ENCODE measurements at regions not wholly inside any gene's neighbourhood (a gene's known extent, or its start where the extent isn't known, plus 50 kb on each side); places are given as distances from the start of the nearest gene placed in this dataset.

DNA sequence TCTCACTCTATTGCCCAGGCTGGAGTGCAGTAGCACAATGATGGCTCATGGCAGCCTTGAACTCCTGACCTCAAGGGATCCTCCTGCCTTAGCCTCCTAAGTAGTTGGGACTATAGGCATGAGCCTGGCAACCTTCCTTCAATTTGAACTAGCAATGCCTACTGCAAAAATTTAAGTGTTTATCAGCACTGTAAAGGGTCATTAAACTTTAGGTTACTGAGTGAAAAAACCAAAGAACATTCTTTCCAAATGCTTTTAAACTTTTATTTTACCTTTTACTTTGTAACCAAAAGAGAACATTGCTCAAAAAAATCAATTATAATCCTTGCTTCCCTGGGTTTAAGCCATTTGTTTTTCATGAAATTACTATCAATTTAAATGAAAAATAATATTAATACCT, 101.0 kb upstream of the NHSL1 start:
- H3K27ac ChIP-seq (ENCODE audit: insufficient read length, low read depth, low read length): no peak overlapping the region
- no peaks in the 10 kb centered on the region; the same call in 1 of the 2 replicates for H3K79me2 ChIP-seq (ENCODE audit: insufficient read depth, low read length)
- peaks cover 3% of the 10 kb centered on the region for H3K79me1 ChIP-seq (ENCODE audit: insufficient read depth, low read depth, low read length, poor library complexity, severe bottlenecking)
- no peak overlapping the region for H3K4ac ChIP-seq (ENCODE audit: low read depth, low read length)
- peaks cover 22 to 26% of the 10 kb centered on the region in 2 experiments for H3K4me1 Mint-ChIP-seq
- H4K5ac ChIP-seq (ENCODE audit: insufficient read length, low read depth, low read length): no peak overlapping the region
- H2BK20ac ChIP-seq (ENCODE audit: low read depth, low read length, poor library complexity, severe bottlenecking): no peak overlapping the region
- no peak overlapping the region for H3K4me3 Mint-ChIP-seq
- H3K4me1 ChIP-seq (ENCODE audit: insufficient read depth, low read length): peaks cover 4% of the 10 kb centered on the region; the same call in 1 of the 2 replicates
- no peak overlapping the region for H2BK5ac ChIP-seq (ENCODE audit: insufficient read length, low read length)
- H4K91ac ChIP-seq (ENCODE audit: insufficient read length, low read depth, low read length): no peak overlapping the region
- H3K9me3 Mint-ChIP-seq: no peaks in the 10 kb centered on the region
- TF ChIP-seq, protein P1, sequence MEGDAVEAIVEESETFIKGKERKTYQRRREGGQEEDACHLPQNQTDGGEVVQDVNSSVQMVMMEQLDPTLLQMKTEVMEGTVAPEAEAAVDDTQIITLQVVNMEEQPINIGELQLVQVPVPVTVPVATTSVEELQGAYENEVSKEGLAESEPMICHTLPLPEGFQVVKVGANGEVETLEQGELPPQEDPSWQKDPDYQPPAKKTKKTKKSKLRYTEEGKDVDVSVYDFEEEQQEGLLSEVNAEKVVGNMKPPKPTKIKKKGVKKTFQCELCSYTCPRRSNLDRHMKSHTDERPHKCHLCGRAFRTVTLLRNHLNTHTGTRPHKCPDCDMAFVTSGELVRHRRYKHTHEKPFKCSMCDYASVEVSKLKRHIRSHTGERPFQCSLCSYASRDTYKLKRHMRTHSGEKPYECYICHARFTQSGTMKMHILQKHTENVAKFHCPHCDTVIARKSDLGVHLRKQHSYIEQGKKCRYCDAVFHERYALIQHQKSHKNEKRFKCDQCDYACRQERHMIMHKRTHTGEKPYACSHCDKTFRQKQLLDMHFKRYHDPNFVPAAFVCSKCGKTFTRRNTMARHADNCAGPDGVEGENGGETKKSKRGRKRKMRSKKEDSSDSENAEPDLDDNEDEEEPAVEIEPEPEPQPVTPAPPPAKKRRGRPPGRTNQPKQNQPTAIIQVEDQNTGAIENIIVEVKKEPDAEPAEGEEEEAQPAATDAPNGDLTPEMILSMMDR (conservative IDR thresholded peaks at IDR 0.05): no peak
- no peak overlapping the region for H3K18ac ChIP-seq (ENCODE audit: insufficient read length, low read depth, low read length)
- H3T11ph ChIP-seq (ENCODE audit: low read length): no peak overlapping the region
- H3K27ac Mint-ChIP-seq: no peak overlapping the region
- H3K23me2 ChIP-seq (ENCODE audit: insufficient read length, low read depth, low read length, poor library complexity, severe bottlenecking): no peaks in the 10 kb centered on the region
- no peaks in the 10 kb centered on the region for H3K27me3 ChIP-seq (ENCODE audit: insufficient read depth, low read length)
- no peak overlapping the region for H2AFZ ChIP-seq (ENCODE audit: low read length)
- H3K23ac ChIP-seq (ENCODE audit: insufficient read length, low read depth, low read length): no peak overlapping the region
- no peak overlapping the region for H4K8ac ChIP-seq (replicated peaks; ENCODE audit: insufficient read length, low read depth, low read length)
- no peak overlapping the region for H3K4me2 ChIP-seq (ENCODE audit: insufficient read depth, insufficient read length, low read length)
- no peak for DNase-seq
- no peaks in the 10 kb centered on the region for H3K9me3 ChIP-seq (ENCODE audit: control insufficient read depth, low read depth, low read length)
- no peak overlapping the region for H3K14ac ChIP-seq (ENCODE audit: insufficient read depth, low read length)
- no peak overlapping the region for H3K9ac ChIP-seq (ENCODE audit: extremely low read depth, insufficient read length, low read length)
- H2BK12ac ChIP-seq (ENCODE audit: insufficient read length, low read depth, low read length): no peak overlapping the region
- no peak overlapping the region for H2BK120ac ChIP-seq (ENCODE audit: low read depth, low read length, poor library complexity, severe bottlenecking)
- H4K20me1 ChIP-seq (ENCODE audit: control insufficient read depth, insufficient read depth, insufficient read length): no peaks in the 10 kb centered on the region
- H3K36me3 Mint-ChIP-seq (ENCODE audit: insufficient read depth in 1 of 3, low read depth in 3 of 3): 0 out of 7 replicates have a peak, but pooled peaks cover 0 to 3% (median 0%) of the 10 kb centered on the region in 3 experiments
- no peak overlapping the region for H3K56ac ChIP-seq (ENCODE audit: insufficient read length, low read depth, low read length)
- H2AK5ac ChIP-seq (ENCODE audit: insufficient read length, low read length): no peak overlapping the region
- H2BK15ac ChIP-seq (ENCODE audit: low read depth, low read length): no peak overlapping the region
- H3K27me3 Mint-ChIP-seq (ENCODE audit: low read depth): no peaks in the 10 kb centered on the region
